Panc1 (cell line): ENCODE measurements at regions not wholly inside any gene's neighbourhood (a gene's known extent, or its start where the extent isn't known, plus 50 kb on each side); places are given as distances from the start of the nearest gene placed in this dataset.

Experiments used
- ATAC-seq: fragments of 200-7000 bp; cut with Tn5 transposase; 2 replicates; pipeline ENCODE4 v1.9.1; 2020; ENCODE audit warnings: mild to moderate bottlenecking, moderate library complexity
- BruUV-seq: library from RNA; stranded (reverse); fragments of 400-500 nt; replicated peaks from 2 replicates; lab custom pipeline; 2021; lab: Mats Ljungman, UMichigan
- CTCF ChIA-PET: fragments of 300-600 bp; sonication (Branson Sonifier 250); formaldehyde crosslinking; loops from one replicate; lab custom pipeline; 2022; ENCODE audit warnings: antibody characterized with exemption; lab: Charles Lee
- POLR2A ChIA-PET: fragments of 300-600 bp; sonication (Branson Sonifier 250); formaldehyde crosslinking; loops from one replicate; lab custom pipeline; 2022; ENCODE audit warnings: antibody characterized with exemption; lab: Charles Lee
- DNase-seq: peaks from one replicate; pipeline ENCODE4 v3.0.0-alpha.2; 2010; ENCODE audit warnings: low read depth, low spot score
- H3K27ac ChIP-seq: 2 replicates; pipeline ENCODE4 v1.5.1; 2011; ENCODE audit warnings: mild to moderate bottlenecking, low read length, inconsistent platforms
- H3K27me3 ChIP-seq: fragments of 200-500 bp; sonication (Bioruptor generic); 2 replicates; pipeline ENCODE4 v1.6.0; 2014; ENCODE audit warnings: low read length, inconsistent platforms; ENCODE audit not compliant: control insufficient read depth, insufficient read depth
- H3K36me3 ChIP-seq: fragments of 200-500 bp; sonication (Bioruptor generic); 2 replicates; pipeline ENCODE4 v1.5.1; 2014; ENCODE audit warnings: inconsistent platforms, mild to moderate bottlenecking, low read length, moderate library complexity; ENCODE audit not compliant: control insufficient read depth, insufficient read depth
- H3K4me1 ChIP-seq: 2 replicates; pipeline ENCODE4 v1.5.1; 2011; ENCODE audit warnings: inconsistent platforms, mild to moderate bottlenecking, low read length, moderate library complexity; ENCODE audit not compliant: control insufficient read depth, insufficient read depth
- H3K4me3 ChIP-seq, 2 experiments: 2 replicates each; pipeline ENCODE4 v1.5.1; 2011 to 2012; ENCODE audit warnings: low read depth in 2 of 2, low read length in 2 of 2, mild to moderate bottlenecking in 2 of 2, inconsistent platforms in 1 of 2, moderate library complexity in 1 of 2
- H3K9me3 ChIP-seq: fragments of 200-500 bp; sonication (Bioruptor generic); 2 replicates; pipeline ENCODE4 v1.5.1; 2014; ENCODE audit warnings: low read depth, mild to moderate bottlenecking, inconsistent platforms, low read length, moderate library complexity; ENCODE audit not compliant: control insufficient read depth, insufficient read depth
- CTCF ChIP-seq: fragments of 450-650 bp; IDR thresholded peaks from 2 replicates; pipeline ENCODE4 v1.5.1; 2017; ENCODE audit warnings: mild to moderate bottlenecking
- POLR2AphosphoS5 ChIP-seq: IDR thresholded peaks from 2 replicates; pipeline ENCODE4 v1.6.1; 2012; ENCODE audit warnings: mild to moderate bottlenecking, low read depth, low read length, moderate library complexity
- REST ChIP-seq, 2 experiments: IDR thresholded peaks; 2 replicates each; pipeline ENCODE4 v1.6.1; 2011 to 2012; ENCODE audit warnings: low read depth in 2 of 2, control low read depth in 1 of 2, low read length in 1 of 2, mild to moderate bottlenecking in 1 of 2, moderate library complexity in 1 of 2; ENCODE audit not compliant: insufficient read depth in 1 of 2
- SIN3A ChIP-seq: IDR thresholded peaks from 2 replicates; pipeline ENCODE4 v1.6.1; 2012; ENCODE audit warnings: low read depth, mild to moderate bottlenecking, low read length, moderate library complexity, borderline replicate concordance; ENCODE audit not compliant: insufficient read depth
- TCF7L2 ChIP-seq: IDR thresholded peaks from 2 replicates; pipeline ENCODE4 v1.6.1; 2011; ENCODE audit warnings: mild to moderate bottlenecking, low read depth, low read length, inconsistent platforms
- in situ Hi-C: cut with HindIII; loops from 2 replicates; pipeline ENCODE4 v1.10.0; 2016; ENCODE audit warnings: low sequenced_read_pairs, low pct_unique_long_range_greater_than_20kb
- intact Hi-C: fragments of 100-400 bp; cut with micrococcal nuclease; formaldehyde crosslinking; loops from one replicate; pipeline ENCODE4 v1.10.0; 2022; ENCODE audit not compliant: unreplicated experiment

- intact Hi-C loops (no loop called here), in situ Hi-C loops (no loop called here)
- no TSS peak for BruUV-seq
- ATAC-seq, result no peak
- Histone ChIP-seq H3K4me3 (no peak overlapping the region), H3K27ac (no peak overlapping the region), H3K27me3 (no peaks in the 10 kb centered on the region), H3K4me1 (no peaks in the 10 kb centered on the region), H3K9me3 (no peaks in the 10 kb centered on the region), H3K36me3 (no peaks in the 10 kb centered on the region)
- TF ChIP-seq SIN3A, result no peak
- TF ChIP-seq POLR2AphosphoS5, result no peak
- TF ChIP-seq REST (IDR thresholded peaks at IDR 0.05; ENCODE audit: insufficient read depth in 1 of 2, low read depth in 2 of 2, low read length in 1 of 2), result no peak
- TF ChIP-seq CTCF, result no peak
- TF ChIP-seq TCF7L2, result no peak
- DNase-seq, result no peak
- CTCF ChIA-PET, result no interaction called here
- POLR2A ChIA-PET, result no interaction called here
These were observed 158.3 kb upstream of the PIEZO2 start for GRCh38 chr18:11307716-11308115.

GRCh38 chr18:11305507-11305906 lies 156.1 kb upstream of the PIEZO2 start:
- Histone ChIP-seq H3K4me3 (no peak overlapping the region), H3K27ac (no peak overlapping the region), H3K4me1 (no peaks in the 10 kb centered on the region), H3K9me3 (no peaks in the 10 kb centered on the region), H3K27me3 (no peaks in the 10 kb centered on the region), H3K36me3 (no peaks in the 10 kb centered on the region)
- in situ Hi-C loops (no loop called here), intact Hi-C loops (no loop called here)
- POLR2A ChIA-PET, result no interaction called here
- CTCF ChIA-PET, result no interaction called here
- TF ChIP-seq POLR2AphosphoS5, result no peak
- TF ChIP-seq REST (IDR thresholded peaks at IDR 0.05; ENCODE audit: insufficient read depth in 1 of 2, low read depth in 2 of 2, low read length in 1 of 2), result no peak
- no peak for TF ChIP-seq SIN3A
- TF ChIP-seq CTCF, result no peak
- TF ChIP-seq TCF7L2, result no peak
- BruUV-seq, result no TSS peak
- ATAC-seq (no peak), DNase-seq (no peak)
